GM23338 (cell line): ENCODE measurements at regions not wholly inside any gene's neighbourhood (a gene's known extent, or its start where the extent isn't known, plus 50 kb on each side); places are given as distances from the start of the nearest gene placed in this dataset.

Experiments used
- CREB1 ChIP-seq: fragments of 250-450 bp; sonication (Bioruptor Pico); IDR thresholded peaks from 2 replicates; pipeline ENCODE4 v1.5.0; 2020; ENCODE audit warnings: low read depth, mild to moderate bottlenecking, moderate library complexity
- CTCF ChIP-seq, 2 experiments: fragments of 200-600 bp in 1 of 2; sonication (generic) in 1 of 2; conservative IDR thresholded peaks; 2 replicates each; pipeline versions ENCODE4 v1.5.1 to v1.6.1; 2016 to 2017; ENCODE audit warnings: antibody characterized with exemption in 2 of 2, low read depth in 2 of 2, mild to moderate bottlenecking in 2 of 2, moderate library complexity in 1 of 2
- ETS1 ChIP-seq: IDR thresholded peaks from 2 replicates; pipeline ENCODE4 v1.6.1; 2016; ENCODE audit warnings: antibody characterized with exemption
- EZH2 ChIP-seq: fragments of 200-600 bp; sonication (generic); IDR thresholded peaks from one replicate; pipeline ENCODE4 v1.8.0; 2017; ENCODE audit warnings: antibody characterized with exemption, mild to moderate bottlenecking, low read depth; ENCODE audit not compliant: unreplicated experiment
- EZH2phosphoT487 ChIP-seq: fragments of 200-600 bp; sonication (generic); IDR thresholded peaks from one replicate; pipeline ENCODE4 v1.8.1; 2018; ENCODE audit warnings: antibody characterized with exemption; ENCODE audit not compliant: unreplicated experiment
- JUNB ChIP-seq: IDR thresholded peaks from one replicate; pipeline ENCODE4 v1.6.1; 2016; ENCODE audit warnings: antibody characterized with exemption; ENCODE audit not compliant: unreplicated experiment
- POLR2AphosphoS5 ChIP-seq: IDR thresholded peaks from 2 replicates; pipeline ENCODE4 v1.6.1; 2016; ENCODE audit warnings: antibody characterized with exemption, low read depth
- REST ChIP-seq: IDR thresholded peaks from one replicate; pipeline ENCODE4 v1.6.1; 2018; ENCODE audit warnings: antibody characterized with exemption; ENCODE audit not compliant: unreplicated experiment
- STAT1 ChIP-seq: IDR thresholded peaks from one replicate; pipeline ENCODE4 v1.6.1; 2016; ENCODE audit warnings: antibody characterized with exemption; ENCODE audit not compliant: unreplicated experiment
- ZNF331 ChIP-seq: fragments of 250-450 bp; sonication (Bioruptor Pico); IDR thresholded peaks from 2 replicates; pipeline ENCODE4 v1.5.0; 2020; ENCODE audit warnings: low read depth, mild to moderate bottlenecking, moderate library complexity
- ZNF462 ChIP-seq: fragments of 250-450 bp; sonication (Bioruptor Pico); IDR thresholded peaks from 2 replicates; pipeline ENCODE4 v1.5.0; 2020; ENCODE audit warnings: mild to moderate bottlenecking, moderate library complexity

GRCh38 chr2:173647681-173648311 is 293.1 kb downstream of the CDCA7 start:
- TF ChIP-seq POLR2AphosphoS5 (no peak), CTCF (conservative IDR thresholded peaks at IDR 0.05; ENCODE audit: low read depth in 2 of 2) (no peak), EZH2 (no peak), CREB1 (CRISPR knock-in tag) (no peak), STAT1 (no peak), EZH2phosphoT487 (no peak), REST (no peak), ZNF331 (CRISPR knock-in tag) (no peak), JUNB (no peak), ETS1 (no peak), ZNF462 (CRISPR knock-in tag) (no peak)
